CD8-positive, alpha-beta memory T cell (primary cell): ENCODE measurements at regions not wholly inside any gene's neighbourhood (a gene's known extent, or its start where the extent isn't known, plus 50 kb on each side); places are given as distances from the start of the nearest gene placed in this dataset.

Experiments
- CTCF ChIA-PET: fragments of 350-600 bp; sonication (Branson Sonifier 250); formaldehyde crosslinking; loops from one replicate; lab custom pipeline; 2021; ENCODE audit warnings: antibody characterized with exemption; lab: Charles Lee
- POLR2A ChIA-PET: fragments of 350-600 bp; sonication (Branson Sonifier 250); formaldehyde crosslinking; loops from one replicate; lab custom pipeline; 2021; ENCODE audit warnings: antibody characterized with exemption; lab: Charles Lee
- DNase-seq, 5 donors: peaks; one replicate each; pipeline versions ENCODE4 v3.0.0 to v3.0.0-alpha.2; 2020 to 2022; ENCODE audit warnings: mixed read lengths in 1 of 5
- H3K27ac ChIP-seq: one replicate; pipeline ENCODE4 v1.7.0; 2013; ENCODE audit warnings: low read depth, mild to moderate bottlenecking, low read length, moderate library complexity
- H3K27me3 ChIP-seq: 2 replicates; pipeline ENCODE4 v1.7.0; 2013; ENCODE audit warnings: low read length, mild to moderate bottlenecking; ENCODE audit not compliant: insufficient read depth, poor library complexity, severe bottlenecking
- H3K36me3 ChIP-seq: 2 replicates; pipeline ENCODE4 v1.7.0; 2013; ENCODE audit warnings: mild to moderate bottlenecking, low read length, moderate library complexity; ENCODE audit not compliant: insufficient read depth
- H3K4me1 ChIP-seq: 2 replicates; pipeline ENCODE4 v1.7.0; 2013; ENCODE audit warnings: mild to moderate bottlenecking, low read length, moderate library complexity; ENCODE audit not compliant: insufficient read depth
- H3K4me3 ChIP-seq: 2 replicates; pipeline ENCODE4 v1.7.0; 2013; ENCODE audit warnings: mild to moderate bottlenecking, low read length
- H3K9me3 ChIP-seq: 2 replicates; pipeline ENCODE4 v1.7.0; 2013; ENCODE audit warnings: mild to moderate bottlenecking, low read length
- H3K27ac Mint-ChIP-seq, 8 donors: one replicate each; pipeline ENCODE4 v1.8.0; 2020 to 2021; ENCODE audit warnings: mixed read lengths in 8 of 8, mild to moderate bottlenecking in 6 of 8, inconsistent platforms in 3 of 8, moderate library complexity in 3 of 8
- H3K27me3 Mint-ChIP-seq, 2 donors: one replicate each; pipeline ENCODE4 v1.8.0; 2020 to 2021; ENCODE audit warnings: mixed read lengths in 2 of 2, mild to moderate bottlenecking in 1 of 2, moderate library complexity in 1 of 2
- H3K36me3 Mint-ChIP-seq, 3 donors: one replicate each; pipeline ENCODE4 v1.8.0; 2020 to 2021; ENCODE audit warnings: mixed read lengths in 3 of 3, inconsistent platforms in 1 of 3, mild to moderate bottlenecking in 1 of 3
- H3K4me1 Mint-ChIP-seq, 3 donors: one replicate each; pipeline ENCODE4 v1.8.0; 2020 to 2021; ENCODE audit warnings: mixed read lengths in 3 of 3, inconsistent platforms in 1 of 3, mild to moderate bottlenecking in 1 of 3
- H3K4me3 Mint-ChIP-seq, 7 donors: one replicate each; pipeline ENCODE4 v1.8.0; 2020 to 2021; ENCODE audit warnings: mixed read lengths in 7 of 7, mild to moderate bottlenecking in 6 of 7, moderate library complexity in 4 of 7, inconsistent platforms in 2 of 7
- H3K9me3 Mint-ChIP-seq, 5 donors: one replicate each; pipeline ENCODE4 v1.8.0; 2020 to 2022; ENCODE audit warnings: mixed read lengths in 5 of 5, mild to moderate bottlenecking in 3 of 5, moderate library complexity in 2 of 5, inconsistent platforms in 1 of 5

DNA sequence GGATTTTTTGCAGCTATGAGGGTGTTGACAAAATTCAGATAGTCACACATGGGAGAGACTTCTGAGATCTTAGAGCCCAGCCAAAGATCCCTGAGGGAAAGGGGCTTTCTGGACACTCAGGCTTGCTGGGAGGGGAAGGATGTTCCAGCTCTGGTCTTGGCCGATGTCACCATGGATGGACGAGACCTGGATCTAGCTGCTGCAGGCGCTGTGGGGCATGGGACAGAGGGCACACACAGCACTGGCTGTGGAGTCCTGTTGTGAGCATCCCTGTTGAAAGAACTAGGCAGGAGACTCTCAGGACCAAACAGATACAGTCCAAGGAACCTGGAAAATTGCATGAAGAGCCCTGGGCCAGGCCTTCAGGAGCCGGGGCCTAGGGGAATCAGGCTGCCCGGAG, 80.1 kb upstream of the SDK2 start:
- Histone ChIP-seq H3K9me3 (no peaks in the 10 kb centered on the region), H3K36me3 (no peaks in the 10 kb centered on the region), H3K4me3 (no peak overlapping the region), H3K4me1 (peaks cover 46% of the 10 kb centered on the region), H3K27me3 (no peaks in the 10 kb centered on the region), H3K27ac (no peak overlapping the region)
- H3K27ac Mint-ChIP-seq = no peak overlapping the region
- H3K4me3 Mint-ChIP-seq = no peak overlapping the region
- ChIA-PET CTCF (interaction anchor here (1.1 to 2.8 kb wide), 4 partner anchors 14 to 299 kb away, joined by 3 to 10 read pairs (median 3); no protein-coding TSS in a partner anchor), POLR2A (no interaction called here)
- DNase-seq = no peak
- no peaks in the 10 kb centered on the region for H3K36me3 Mint-ChIP-seq
- H3K4me1 Mint-ChIP-seq = peaks cover 25 to 38% (median 27%) of the 10 kb centered on the region in 3 donors
- peaks cover 3 to 8% of the 10 kb centered on the region in 2 donors for H3K27me3 Mint-ChIP-seq
- H3K9me3 Mint-ChIP-seq = no peaks in the 10 kb centered on the region

DNA sequence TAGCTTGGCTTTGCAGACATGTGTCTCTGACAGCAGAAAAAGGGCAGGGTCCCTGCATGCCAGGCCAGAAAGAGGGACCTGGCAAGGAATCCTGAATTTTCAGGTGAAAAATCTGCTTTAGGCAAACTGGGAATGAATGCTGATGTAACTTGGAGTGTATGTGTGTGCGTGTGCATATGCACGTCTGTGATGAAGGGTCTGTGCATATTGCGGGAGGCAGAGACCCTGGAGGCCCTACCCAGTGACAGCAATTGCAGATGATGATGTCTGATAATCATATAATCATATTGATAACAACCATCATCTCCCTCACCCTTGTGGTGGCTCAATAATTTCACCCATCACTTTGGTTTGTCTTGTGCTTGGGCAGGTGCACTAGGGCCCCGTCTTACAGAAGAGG, 80.7 kb upstream of the SDK2 start:
- CTCF ChIA-PET = interaction anchor here (1.1 to 2.8 kb wide), 3 partner anchors 13 to 300 kb away, joined by 3 to 10 read pairs (median 3); no protein-coding TSS in a partner anchor
- Mint-ChIP-seq H3K27me3 (peaks cover 3 to 6% of the 10 kb centered on the region in 2 donors), H3K4me1 (peaks cover 25 to 34% (median 27%) of the 10 kb centered on the region in 3 donors), H3K27ac (no peak overlapping the region), H3K9me3 (peaks cover 0 to under 1% (median 0%) of the 10 kb centered on the region in 5 donors), H3K4me3 (no peak overlapping the region), H3K36me3 (no peaks in the 10 kb centered on the region)
- DNase-seq = no peak
- H3K4me3 ChIP-seq = no peak overlapping the region
- H3K4me1 ChIP-seq = peaks cover 40% of the 10 kb centered on the region
- H3K9me3 ChIP-seq = no peaks in the 10 kb centered on the region
- no peaks in the 10 kb centered on the region for H3K27me3 ChIP-seq
- no peak overlapping the region for H3K27ac ChIP-seq
- no peaks in the 10 kb centered on the region for H3K36me3 ChIP-seq
- POLR2A ChIA-PET = no interaction called here

DNA sequence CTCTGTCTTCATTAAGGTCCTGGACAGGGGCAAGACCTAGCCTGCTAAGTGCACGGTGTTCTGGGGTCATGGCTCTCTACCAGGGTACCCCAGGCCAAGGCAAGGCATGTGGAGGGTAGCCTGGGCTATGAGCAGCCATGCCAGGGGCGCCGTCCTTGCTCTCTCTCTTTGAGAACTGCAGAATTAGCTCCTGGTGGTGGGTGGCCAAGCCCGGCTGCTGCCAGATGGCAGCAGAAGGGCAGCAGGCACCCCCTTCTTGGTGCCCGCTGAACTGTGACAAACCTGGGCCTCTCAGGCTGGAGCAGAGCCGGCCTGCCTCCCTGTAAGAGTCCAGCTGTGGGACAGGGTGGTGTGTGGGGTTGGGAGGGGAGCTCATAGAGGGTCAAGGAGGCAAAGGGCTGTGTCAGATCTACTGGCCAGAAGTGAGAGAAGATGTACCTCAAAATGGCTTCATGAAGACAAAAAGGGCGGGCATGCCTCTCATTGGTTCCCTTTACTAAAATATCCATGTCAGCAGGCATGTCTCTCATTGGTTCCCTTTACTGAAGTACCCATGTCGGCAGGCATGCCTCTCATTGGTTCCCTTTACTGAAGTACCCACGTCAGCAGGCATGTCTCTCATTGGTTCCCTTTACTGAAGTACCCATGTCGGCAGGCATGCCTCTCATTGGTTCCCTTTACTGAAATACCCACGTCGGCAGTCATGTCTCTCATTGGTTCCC, 81.7 kb upstream of the SDK2 start:
- H3K27ac ChIP-seq = no peak overlapping the region

DNA sequence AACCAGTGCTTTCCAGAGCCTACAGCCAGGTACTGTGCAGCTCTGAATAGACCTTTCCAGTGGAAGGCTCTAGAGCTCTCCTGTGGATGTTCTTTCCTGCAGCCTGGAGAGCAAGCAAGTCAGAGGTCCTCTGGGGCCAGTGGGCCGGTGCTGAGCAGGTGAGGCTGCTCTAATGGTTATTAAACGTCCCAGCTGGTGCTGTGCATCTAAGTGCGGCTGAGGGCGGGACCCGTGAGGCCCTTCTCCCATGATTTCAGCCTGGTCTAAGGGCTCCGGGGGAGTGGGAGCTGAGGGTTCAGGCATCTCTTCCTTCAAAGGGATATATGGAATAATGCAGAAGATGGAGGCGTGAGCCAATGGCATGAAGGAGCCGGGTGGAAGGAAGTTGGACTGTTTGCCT, 83.7 kb upstream of the SDK2 start:
- CTCF ChIA-PET = no interaction called here
- no peaks in the 10 kb centered on the region for H3K27me3 ChIP-seq
- H3K9me3 Mint-ChIP-seq = peaks cover 0 to 11% (median 7%) of the 10 kb centered on the region in 5 donors
- no peak overlapping the region for H3K27ac ChIP-seq
- H3K9me3 ChIP-seq = no peaks in the 10 kb centered on the region
- H3K36me3 ChIP-seq = no peaks in the 10 kb centered on the region
- peak overlapping the region in 1 of 8 donors; percentile 80 for H3K27ac Mint-ChIP-seq
- no peak for DNase-seq
- peaks cover 15% of the 10 kb centered on the region for H3K4me1 ChIP-seq
- H3K4me3 ChIP-seq = no peak overlapping the region
- peaks cover 3 to 9% of the 10 kb centered on the region in 2 donors for H3K27me3 Mint-ChIP-seq
- peaks cover 0 to 6% (median under 1%) of the 10 kb centered on the region in 3 donors for H3K36me3 Mint-ChIP-seq
- peaks cover 8 to 11% (median 10%) of the 10 kb centered on the region in 3 donors for H3K4me1 Mint-ChIP-seq
- no peak overlapping the region for H3K4me3 Mint-ChIP-seq
- POLR2A ChIA-PET = no interaction called here

More for the DNA sequence above, 81.7 kb upstream of the SDK2 start:
- no peaks in the 10 kb centered on the region for H3K9me3 ChIP-seq
- no peak overlapping the region for H3K27ac Mint-ChIP-seq
- no peak overlapping the region for H3K4me3 ChIP-seq
- H3K27me3 Mint-ChIP-seq = peaks cover 3 to 9% of the 10 kb centered on the region in 2 donors
- H3K4me1 Mint-ChIP-seq = peaks cover 23 to 26% (median 24%) of the 10 kb centered on the region in 3 donors
- H3K36me3 ChIP-seq = no peaks in the 10 kb centered on the region
- H3K9me3 Mint-ChIP-seq = peaks cover 0 to 5% (median 0%) of the 10 kb centered on the region in 5 donors
- no peak overlapping the region for H3K4me3 Mint-ChIP-seq
- DNase-seq = no peak
- CTCF ChIA-PET = no interaction called here
- H3K27me3 ChIP-seq = no peaks in the 10 kb centered on the region
- POLR2A ChIA-PET = no interaction called here
- H3K4me1 ChIP-seq = peaks cover 30% of the 10 kb centered on the region
- no peaks in the 10 kb centered on the region for H3K36me3 Mint-ChIP-seq

DNA sequence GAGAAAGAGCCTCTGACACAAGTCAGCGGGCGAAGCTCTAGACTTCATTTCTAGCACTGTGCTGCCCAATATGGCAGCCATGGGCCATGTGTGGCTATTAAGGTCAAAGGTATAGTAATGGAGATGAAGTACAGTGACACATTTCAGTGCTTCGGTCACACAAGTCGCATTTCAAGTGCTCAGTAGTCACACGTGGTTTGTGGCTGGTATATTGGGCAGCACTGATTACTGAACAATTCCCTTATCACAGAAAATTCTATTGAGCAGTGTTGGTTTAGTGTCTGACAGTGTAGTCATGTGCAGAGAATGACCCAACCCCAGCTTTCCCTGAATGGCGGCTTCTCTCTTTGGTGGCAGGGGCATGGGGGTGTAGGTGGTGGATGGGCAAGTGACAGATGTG, 84.9 kb upstream of the SDK2 start:
- H3K36me3 Mint-ChIP-seq = peaks cover 0 to 6% (median 1%) of the 10 kb centered on the region in 3 donors
- H3K9me3 Mint-ChIP-seq = peaks cover 0 to 11% (median 7%) of the 10 kb centered on the region in 5 donors
- H3K4me3 Mint-ChIP-seq = no peak overlapping the region
- H3K4me1 ChIP-seq = peaks cover 3% of the 10 kb centered on the region
- H3K4me3 ChIP-seq = no peak overlapping the region
- DNase-seq = no peak
- H3K4me1 Mint-ChIP-seq = peaks cover 0 to 2% (median 0%) of the 10 kb centered on the region in 3 donors
- peak overlapping the region in 1 of 8 donors; percentile 64 for H3K27ac Mint-ChIP-seq
- H3K36me3 ChIP-seq = no peaks in the 10 kb centered on the region
- peaks cover 7 to 11% of the 10 kb centered on the region in 2 donors for H3K27me3 Mint-ChIP-seq
- no peak overlapping the region for H3K27ac ChIP-seq
- no peaks in the 10 kb centered on the region for H3K27me3 ChIP-seq
- H3K9me3 ChIP-seq = no peaks in the 10 kb centered on the region
- ChIA-PET POLR2A (no interaction called here), CTCF (no interaction called here)

DNA sequence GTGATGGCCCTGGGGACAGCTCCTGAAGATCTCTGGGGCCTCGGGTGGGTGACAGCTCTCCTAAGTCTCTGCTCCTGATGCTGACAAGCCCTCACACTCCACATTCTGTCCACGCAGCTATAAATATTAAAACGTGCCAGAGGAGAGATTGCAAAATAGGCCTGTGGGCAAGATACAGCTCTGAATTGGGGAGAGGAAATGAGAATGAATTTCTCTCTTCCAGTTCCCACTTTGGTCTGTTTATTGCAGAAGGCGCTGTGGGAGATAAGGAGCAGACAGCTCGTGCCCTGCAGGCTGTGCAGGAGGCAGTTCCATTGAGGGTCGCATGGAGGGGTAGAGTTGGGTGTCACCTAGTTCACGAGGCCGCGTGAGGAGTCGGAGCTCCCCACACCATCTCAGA, 87.5 kb upstream of the SDK2 start:
- Histone ChIP-seq H3K27me3 (no peaks in the 10 kb centered on the region), H3K4me3 (no peak overlapping the region), H3K36me3 (no peaks in the 10 kb centered on the region), H3K9me3 (no peaks in the 10 kb centered on the region), H3K4me1 (no peaks in the 10 kb centered on the region), H3K27ac (no peak overlapping the region)
- ChIA-PET CTCF (no interaction called here), POLR2A (no interaction called here)
- H3K36me3 Mint-ChIP-seq = peaks cover 0 to 6% (median 1%) of the 10 kb centered on the region in 3 donors
- H3K4me3 Mint-ChIP-seq = no peak overlapping the region
- no peak for DNase-seq
- no peak overlapping the region for H3K27ac Mint-ChIP-seq
- H3K27me3 Mint-ChIP-seq = peaks cover 17 to 20% of the 10 kb centered on the region in 2 donors
- H3K4me1 Mint-ChIP-seq = peaks cover 0 to 2% (median 0%) of the 10 kb centered on the region in 3 donors
- H3K9me3 Mint-ChIP-seq = peaks cover 0 to 11% (median 7%) of the 10 kb centered on the region in 5 donors

DNA sequence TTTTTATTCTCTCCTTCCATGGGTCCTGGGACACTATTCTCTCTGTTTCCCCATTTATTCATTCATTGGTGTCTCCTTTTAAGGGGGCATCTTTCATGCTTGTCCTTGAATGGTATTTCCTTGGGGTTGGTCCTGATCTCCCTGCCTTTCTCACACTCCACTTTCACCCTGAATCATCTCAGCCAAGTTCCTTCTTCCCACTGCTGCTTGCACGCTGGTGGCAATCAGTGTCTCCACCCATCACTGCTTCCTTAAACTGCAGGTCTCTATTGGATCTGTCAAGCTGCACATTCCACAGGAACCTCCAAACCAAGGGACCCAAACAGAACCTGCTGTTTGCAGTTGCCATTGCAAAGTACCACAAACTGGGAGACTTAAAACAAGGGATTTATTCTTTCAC, 89.3 kb upstream of the SDK2 start:
- Histone ChIP-seq H3K4me3 (no peak overlapping the region), H3K4me1 (no peaks in the 10 kb centered on the region), H3K27ac (no peak overlapping the region), H3K36me3 (no peaks in the 10 kb centered on the region), H3K9me3 (no peaks in the 10 kb centered on the region), H3K27me3 (no peaks in the 10 kb centered on the region)
- peaks cover 0 to 11% (median 7%) of the 10 kb centered on the region in 5 donors for H3K9me3 Mint-ChIP-seq
- DNase-seq = peak in 1 of 5 donors; percentile 8
- H3K4me1 Mint-ChIP-seq = peaks cover 0 to 2% (median 0%) of the 10 kb centered on the region in 3 donors
- POLR2A ChIA-PET = no interaction called here
- CTCF ChIA-PET = no interaction called here
- peaks cover 0 to 6% (median 1%) of the 10 kb centered on the region in 3 donors for H3K36me3 Mint-ChIP-seq
- H3K27me3 Mint-ChIP-seq = peaks cover 19 to 27% of the 10 kb centered on the region in 2 donors
- H3K27ac Mint-ChIP-seq = no peak overlapping the region
- no peak overlapping the region for H3K4me3 Mint-ChIP-seq

DNA sequence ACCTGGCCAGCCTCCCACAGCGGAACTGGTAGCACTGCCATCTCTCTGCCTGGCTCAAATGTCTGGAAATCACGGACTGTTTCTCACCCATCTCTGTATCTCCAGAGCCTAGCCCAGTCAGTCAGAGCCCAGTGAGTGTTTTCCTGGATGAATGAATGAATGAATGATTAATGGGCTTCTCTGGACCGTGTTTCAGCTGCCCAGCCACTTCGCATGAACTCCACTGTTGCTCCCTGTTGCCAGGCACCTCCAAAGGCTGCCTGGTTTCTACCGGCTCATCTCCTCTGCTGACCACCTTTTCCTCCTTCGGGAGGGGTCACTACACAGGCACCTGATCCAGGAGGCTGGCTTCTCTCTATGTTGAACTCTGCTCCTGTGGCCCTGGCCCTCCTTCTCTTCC, 91.0 kb upstream of the SDK2 start:
- Histone ChIP-seq H3K27ac (no peak overlapping the region), H3K27me3 (no peaks in the 10 kb centered on the region), H3K9me3 (no peaks in the 10 kb centered on the region), H3K4me1 (no peaks in the 10 kb centered on the region), H3K4me3 (no peak overlapping the region), H3K36me3 (no peaks in the 10 kb centered on the region)
- no peak overlapping the region for H3K27ac Mint-ChIP-seq
- peaks cover 0 to 6% (median 1%) of the 10 kb centered on the region in 3 donors for H3K36me3 Mint-ChIP-seq
- POLR2A ChIA-PET = no interaction called here
- H3K9me3 Mint-ChIP-seq = peaks cover 0 to 9% (median 7%) of the 10 kb centered on the region in 5 donors
- H3K27me3 Mint-ChIP-seq = peaks cover 23 to 33% of the 10 kb centered on the region in 2 donors
- DNase-seq = no peak
- H3K4me1 Mint-ChIP-seq = no peaks in the 10 kb centered on the region
- CTCF ChIA-PET = no interaction called here
- H3K4me3 Mint-ChIP-seq = no peak overlapping the region
